ENCODE measurements at regions not wholly inside any gene's neighbourhood (a gene's known extent, or its start where the extent isn't known, plus 50 kb on each side); places are given as distances from the start of the nearest gene placed in this dataset.
"Not testable (repeated sequence)": the region's sequence is repeated elsewhere in the genome, so short reads cannot be mapped to it uniquely, and the experiment has no call there.

- Histone ChIP-seq H3K27ac (replicated peaks in 1 of 4) (no peak overlapping the region), H3K27me3 (no peaks in the 10 kb centered on the region), H3K4me1 (no peaks in the 10 kb centered on the region), H3K36me3 (no peaks in the 10 kb centered on the region), H3K9me3 (peaks cover 0 to 3% (median 0%) of the 10 kb centered on the region in 4 donors), H3K4me3 (no peak overlapping the region)
- intact Hi-C loops (cut with DNase I), result no loop called here
- WGBS, result 100% methylated on average over 1 of the region's 1 CpG
- no peak for TF ChIP-seq POLR2AphosphoS5 (IDR thresholded peaks at IDR 0.05)
- no peak for TF ChIP-seq EP300 (IDR thresholded peaks at IDR 0.05)
- no peak for TF ChIP-seq CTCF (IDR thresholded peaks at IDR 0.05)
- no peak for TF ChIP-seq POLR2A (IDR thresholded peaks at IDR 0.05; ENCODE audit: low read depth)
- DNase-seq (ENCODE audit: extremely low spot score), result no peak
These were observed 351.9 kb downstream of the S1PR1 start for GRCh38 chr1:101588677-101589076.

DNA sequence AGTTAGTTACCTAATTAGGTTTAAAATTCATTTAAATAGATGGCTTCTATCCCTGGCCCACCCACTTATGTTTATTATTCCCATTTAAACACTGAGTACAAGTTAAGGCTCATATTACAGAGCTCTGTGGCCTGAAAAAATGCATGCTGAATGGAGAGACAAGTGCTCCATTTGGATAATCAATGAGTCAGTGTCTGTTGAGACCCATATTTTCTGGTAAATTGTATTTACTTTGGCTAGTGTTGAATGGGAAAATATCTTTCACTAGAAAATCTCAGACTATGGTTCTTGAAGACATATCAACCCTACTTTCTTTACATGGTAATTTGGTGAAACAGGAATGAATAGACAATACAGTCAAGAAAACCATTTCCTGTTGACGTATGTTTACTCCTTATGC is 356.0 kb downstream of the S1PR1 start:
- no peak for DNase-seq (ENCODE audit: extremely low spot score)
- no peak overlapping the region for H3K27ac ChIP-seq (replicated peaks in 1 of 4)
- no peaks in the 10 kb centered on the region for H3K27me3 ChIP-seq
- intact Hi-C loops (cut with DNase I), result no loop called here
- H3K9me3 ChIP-seq, result no peaks in the 10 kb centered on the region
- no peaks in the 10 kb centered on the region for H3K36me3 ChIP-seq
- TF ChIP-seq POLR2AphosphoS5 (IDR thresholded peaks at IDR 0.05) (no peak), CTCF (IDR thresholded peaks at IDR 0.05) (no peak), POLR2A (IDR thresholded peaks at IDR 0.05; ENCODE audit: low read depth) (no peak), EP300 (IDR thresholded peaks at IDR 0.05) (no peak)
- H3K4me3 ChIP-seq, result no peak overlapping the region
- H3K4me1 ChIP-seq, result no peaks in the 10 kb centered on the region
- WGBS, result 72% methylated on average over 1 of the region's 1 CpG

- Histone ChIP-seq H3K4me1 (no peaks in the 10 kb centered on the region), H3K4me3 (no peak overlapping the region), H3K27ac (replicated peaks in 1 of 4) (no peak overlapping the region), H3K27me3 (no peaks in the 10 kb centered on the region), H3K9me3 (no peaks in the 10 kb centered on the region), H3K36me3 (no peaks in the 10 kb centered on the region)
- DNase-seq (ENCODE audit: extremely low spot score), result no peak
- TF ChIP-seq POLR2AphosphoS5 (IDR thresholded peaks at IDR 0.05), result no peak
- TF ChIP-seq POLR2A (IDR thresholded peaks at IDR 0.05; ENCODE audit: low read depth), result no peak
- no peak for TF ChIP-seq EP300 (IDR thresholded peaks at IDR 0.05)
- TF ChIP-seq CTCF (IDR thresholded peaks at IDR 0.05), result no peak
- intact Hi-C loops (cut with DNase I), result no loop called here
- WGBS, result 50% methylated on average over 2 of the region's 2 CpGs
These were observed 359.1 kb downstream of the S1PR1 start for GRCh38 chr1:101595881-101596374.

GRCh38 chr1:101600615-101601014 is 363.8 kb downstream of the S1PR1 start:
- 92% methylated on average over 5 of the region's 5 CpGs for WGBS

GRCh38 chr1:101603726-101604125 is 366.9 kb downstream of the S1PR1 start:
- Histone ChIP-seq H3K27me3 (no peaks in the 10 kb centered on the region), H3K4me3 (no peak overlapping the region), H3K36me3 (no peaks in the 10 kb centered on the region), H3K4me1 (no peaks in the 10 kb centered on the region), H3K9me3 (peaks cover 0 to 3% (median 0%) of the 10 kb centered on the region in 4 donors), H3K27ac (replicated peaks in 1 of 4) (no peak overlapping the region)
- WGBS, result 48% methylated on average over 1 of the region's 1 CpG
- DNase-seq (ENCODE audit: extremely low spot score), result no peak
- TF ChIP-seq POLR2AphosphoS5 (IDR thresholded peaks at IDR 0.05) (no peak), CTCF (IDR thresholded peaks at IDR 0.05) (no peak), EP300 (IDR thresholded peaks at IDR 0.05) (no peak), POLR2A (IDR thresholded peaks at IDR 0.05; ENCODE audit: low read depth) (no peak)
- intact Hi-C loops (cut with DNase I), result no loop called here

More at GRCh38 chr1:101600615-101601014, 363.8 kb downstream of the S1PR1 start:
- H3K27ac ChIP-seq (replicated peaks in 1 of 4); intact Hi-C loops (cut with DNase I); H3K4me3 ChIP-seq; H3K4me1 ChIP-seq; DNase-seq (ENCODE audit: extremely low spot score); H3K27me3 ChIP-seq; H3K9me3 ChIP-seq; H3K36me3 ChIP-seq: not testable (repeated sequence)
